Naive thymus-derived CD8-positive, alpha-beta T cell (primary cell): ENCODE measurements at regions not wholly inside any gene's neighbourhood (a gene's known extent, or its start where the extent isn't known, plus 50 kb on each side); places are given as distances from the start of the nearest gene placed in this dataset.

Source experiments
- ATAC-seq, 2 donors: fragments of 150-1000 bp; cut with Tn5 transposase in 1 of 2; sonication (Bioruptor Pico), chemical (Tn5 transposase) in 1 of 2; 1 replicate in 1 of 2; 2 replicates in 1 of 2; pipeline ENCODE4 v1.10.0; 2021; ENCODE audit warnings: mild to moderate bottlenecking in 2 of 2, moderate library complexity in 2 of 2
- POLR2A ChIA-PET: fragments of 350-600 bp; sonication (Branson Sonifier 250); formaldehyde crosslinking; loops from one replicate; lab custom pipeline; 2021; ENCODE audit warnings: antibody characterized with exemption; lab: Charles Lee
- DNase-seq, 10 donors: peaks; one replicate each; pipeline versions ENCODE4 v3.0.0 to v3.0.0-alpha.2; 2020 to 2022
- H3K27ac Mint-ChIP-seq, 10 donors: one replicate each; pipeline ENCODE4 v1.8.0; 2020 to 2022; ENCODE audit warnings: mild to moderate bottlenecking in 10 of 10, mixed read lengths in 10 of 10, moderate library complexity in 4 of 10, inconsistent platforms in 1 of 10
- H3K27me3 Mint-ChIP-seq, 5 donors: one replicate each; pipeline ENCODE4 v1.8.0; 2021 to 2022; ENCODE audit warnings: mixed read lengths in 5 of 5
- H3K36me3 Mint-ChIP-seq, 3 donors: one replicate each; pipeline ENCODE4 v1.8.0; 2020 to 2022; ENCODE audit warnings: mixed read lengths in 3 of 3, mild to moderate bottlenecking in 2 of 3, inconsistent platforms in 1 of 3
- H3K4me1 Mint-ChIP-seq, 4 donors: one replicate each; pipeline ENCODE4 v1.8.0; 2021 to 2022; ENCODE audit warnings: mixed read lengths in 4 of 4
- H3K4me3 Mint-ChIP-seq, 10 donors: one replicate each; pipeline ENCODE4 v1.8.0; 2020 to 2022; ENCODE audit warnings: mild to moderate bottlenecking in 10 of 10, mixed read lengths in 10 of 10, moderate library complexity in 6 of 10, inconsistent platforms in 1 of 10
- H3K9me3 Mint-ChIP-seq, 9 donors: one replicate each; pipeline ENCODE4 v1.8.0; 2020 to 2022; ENCODE audit warnings: mixed read lengths in 9 of 9, mild to moderate bottlenecking in 3 of 9, inconsistent platforms in 1 of 9, moderate library complexity in 1 of 9

DNA sequence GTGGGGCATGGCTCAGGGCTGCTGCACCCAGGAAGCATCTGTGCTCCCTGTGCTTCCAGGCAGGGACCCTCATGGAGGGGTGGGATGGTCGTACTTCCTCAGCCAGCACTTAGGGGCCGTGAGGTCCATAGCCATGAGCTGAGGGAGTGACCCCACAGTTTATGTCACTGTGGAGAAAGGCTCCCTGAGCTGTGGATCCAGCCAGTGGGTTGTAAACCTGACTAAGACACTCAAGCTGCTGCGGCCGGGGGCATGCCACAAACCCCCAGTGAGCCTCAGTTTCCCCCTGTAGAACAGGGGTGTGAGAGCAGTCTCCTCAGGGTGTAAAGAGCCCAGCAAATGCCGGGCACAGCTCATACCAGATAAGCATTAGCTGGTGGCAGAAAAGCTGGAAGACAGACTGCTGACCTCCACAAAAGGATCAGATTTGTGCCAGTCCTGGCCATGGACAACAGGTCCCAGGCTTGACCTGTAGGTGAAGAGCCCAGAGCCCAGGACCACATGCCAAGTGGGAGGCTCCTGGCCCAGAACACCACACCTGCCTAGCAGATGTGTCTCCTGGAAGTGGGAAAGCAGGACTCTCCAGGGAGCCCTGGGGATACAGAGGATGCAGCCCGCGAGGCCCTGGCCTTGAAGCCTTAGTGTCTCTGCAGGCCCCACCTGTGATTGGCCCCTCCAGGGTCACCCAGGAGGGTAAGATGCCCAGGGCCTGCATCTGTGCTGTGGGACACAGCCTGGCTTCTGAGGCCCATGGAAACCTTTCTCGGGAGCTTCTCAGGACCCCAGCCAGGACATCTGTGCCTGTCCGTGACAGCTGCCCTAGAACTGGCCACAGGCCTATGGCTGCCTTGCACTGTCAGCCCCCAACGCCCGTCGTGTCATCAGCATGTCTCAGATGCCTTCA, 78.1 kb upstream of the RET start:
- Mint-ChIP-seq H3K9me3 (no peaks in the 10 kb centered on the region), H3K4me1 (no peaks in the 10 kb centered on the region), H3K27me3 (peaks cover 0 to 3% (median 0%) of the 10 kb centered on the region in 5 donors), H3K4me3 (no peak overlapping the region), H3K36me3 (no peaks in the 10 kb centered on the region), H3K27ac (no peak overlapping the region)
- no peak for ATAC-seq
- POLR2A ChIA-PET: no interaction called here
- DNase-seq: no peak

DNA sequence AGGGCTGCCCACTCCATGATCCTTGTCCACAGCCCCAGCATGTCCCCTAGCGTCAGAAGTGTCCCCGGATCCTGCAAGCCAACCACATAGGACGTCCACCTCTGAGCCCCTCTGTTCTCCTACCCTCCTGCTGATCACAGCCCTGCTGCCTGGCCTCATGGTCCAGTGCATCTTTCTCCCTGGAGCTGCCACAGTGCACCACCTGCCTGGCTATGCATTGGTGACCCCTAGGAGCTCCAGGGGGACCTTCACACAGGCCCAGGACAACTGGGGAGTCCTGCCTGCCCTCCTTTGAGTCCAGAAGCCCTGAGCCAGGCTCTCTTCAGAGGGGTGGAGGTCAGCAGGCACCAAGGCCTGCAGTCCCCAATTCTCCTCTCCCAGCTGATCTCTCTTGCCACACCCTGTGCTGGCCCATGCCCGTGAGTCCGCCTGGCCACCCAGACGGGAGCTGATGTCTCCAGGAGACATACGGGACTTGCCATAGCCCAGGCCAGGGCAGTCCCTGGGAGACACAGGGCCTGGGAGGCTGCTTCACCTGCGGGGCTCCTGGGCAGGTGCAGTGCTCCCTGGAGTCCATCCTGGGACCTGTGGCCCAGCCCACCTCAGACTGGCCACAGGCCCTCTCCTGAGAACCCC, 77.4 kb upstream of the RET start:
- POLR2A ChIA-PET: no interaction called here
- ATAC-seq (no peak), DNase-seq (no peak)
- Mint-ChIP-seq H3K27me3 (peaks cover 0 to 3% (median 0%) of the 10 kb centered on the region in 5 donors), H3K27ac (peak overlapping the region in 1 of 10 donors; percentile 48), H3K4me1 (no peaks in the 10 kb centered on the region), H3K9me3 (no peaks in the 10 kb centered on the region), H3K36me3 (no peaks in the 10 kb centered on the region), H3K4me3 (no peak overlapping the region)

GRCh38 chr10:43000021-43000411, 76.9 kb upstream of the RET start:
- Mint-ChIP-seq H3K4me3 (no peak overlapping the region), H3K27me3 (peaks cover 0 to 3% (median 0%) of the 10 kb centered on the region in 5 donors), H3K27ac (no peak overlapping the region), H3K4me1 (no peaks in the 10 kb centered on the region), H3K36me3 (no peaks in the 10 kb centered on the region), H3K9me3 (no peaks in the 10 kb centered on the region)
- POLR2A ChIA-PET: no interaction called here
- ATAC-seq: no peak
- no peak for DNase-seq

DNA sequence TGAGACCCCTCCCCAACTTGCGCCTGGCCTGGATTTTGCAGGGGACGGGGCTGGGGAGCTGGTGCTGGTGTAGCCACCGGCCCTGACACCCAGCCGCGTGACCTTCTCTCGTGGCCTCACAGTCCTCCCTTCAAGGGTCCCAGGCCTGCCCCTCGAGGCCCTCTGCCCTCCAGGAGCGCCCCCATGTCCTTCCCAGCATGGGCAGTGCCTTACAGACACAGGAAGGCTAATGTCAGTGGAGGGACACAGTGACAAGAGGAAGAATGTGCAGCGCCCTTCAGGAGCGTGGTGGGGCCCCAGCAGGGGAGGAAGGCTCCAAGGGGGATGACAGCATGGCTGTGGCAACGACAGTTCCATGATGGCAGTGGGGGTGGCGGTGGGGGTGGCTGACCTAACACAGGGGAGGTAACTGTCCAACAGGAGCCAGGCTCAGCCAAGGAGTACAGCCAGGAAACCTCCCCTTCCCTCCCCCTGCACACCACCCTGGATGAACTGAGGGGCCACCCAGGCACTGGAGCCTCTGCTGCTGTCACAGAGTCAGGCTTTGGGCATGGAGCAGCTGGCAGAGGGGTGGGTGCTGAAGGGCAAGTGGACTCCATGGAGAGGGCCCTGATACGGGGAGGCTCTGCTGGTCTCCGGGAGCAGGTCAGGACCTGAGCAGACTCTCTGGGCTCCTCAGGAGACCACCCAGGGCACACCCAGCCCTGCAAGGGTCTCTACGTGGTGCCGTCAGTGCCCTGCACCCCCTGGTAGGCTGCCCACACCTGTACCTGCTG, 76.0 kb upstream of the RET start:
- ATAC-seq (no peak), DNase-seq (no peak)
- no peak overlapping the region for H3K27ac Mint-ChIP-seq

GRCh38 chr10:43001427-43001795, 75.5 kb upstream of the RET start:
- H3K4me1 Mint-ChIP-seq: no peaks in the 10 kb centered on the region
- H3K9me3 Mint-ChIP-seq: no peaks in the 10 kb centered on the region
- H3K4me3 Mint-ChIP-seq: no peak overlapping the region
- H3K36me3 Mint-ChIP-seq: no peaks in the 10 kb centered on the region
- H3K27me3 Mint-ChIP-seq: peaks cover 0 to 3% (median 0%) of the 10 kb centered on the region in 5 donors
- ATAC-seq (no peak), DNase-seq (no peak)
- H3K27ac Mint-ChIP-seq: no peak overlapping the region
- POLR2A ChIA-PET: no interaction called here

More for the DNA sequence above, 76.0 kb upstream of the RET start:
- no peaks in the 10 kb centered on the region for H3K4me1 Mint-ChIP-seq
- POLR2A ChIA-PET: no interaction called here
- no peaks in the 10 kb centered on the region for H3K36me3 Mint-ChIP-seq
- no peak overlapping the region for H3K4me3 Mint-ChIP-seq
- no peaks in the 10 kb centered on the region for H3K9me3 Mint-ChIP-seq
- H3K27me3 Mint-ChIP-seq: peaks cover 0 to 3% (median 0%) of the 10 kb centered on the region in 5 donors

DNA sequence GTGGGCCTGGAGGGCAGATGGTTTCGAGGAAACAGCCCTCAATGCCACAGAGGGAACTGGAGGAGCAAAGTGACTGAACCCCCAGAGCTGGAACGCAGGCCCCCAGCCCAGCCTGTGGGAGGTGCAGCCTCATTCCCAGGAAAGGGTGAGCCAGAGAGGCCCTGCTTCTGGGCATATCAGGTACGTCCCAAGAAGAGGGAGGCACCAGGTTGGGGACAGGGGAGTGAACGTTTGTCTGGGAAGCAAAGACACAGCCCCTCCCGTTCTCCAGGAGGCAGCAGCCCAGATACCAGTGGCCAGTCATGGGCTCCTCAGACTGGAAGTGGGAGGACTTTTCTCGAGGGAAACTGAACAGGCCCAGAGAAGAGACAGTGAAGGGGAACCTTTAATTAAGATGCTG, 74.3 kb upstream of the RET start:
- POLR2A ChIA-PET: no interaction called here
- Mint-ChIP-seq H3K36me3 (no peaks in the 10 kb centered on the region), H3K27ac (peak overlapping the region in 1 of 10 donors; percentile 21), H3K4me1 (no peaks in the 10 kb centered on the region), H3K4me3 (no peak overlapping the region), H3K27me3 (peaks cover 0 to 3% (median 0%) of the 10 kb centered on the region in 5 donors), H3K9me3 (no peaks in the 10 kb centered on the region)
- DNase-seq: no peak
- no peak for ATAC-seq

- H3K27me3 Mint-ChIP-seq: peaks cover 0 to 6% (median 0%) of the 10 kb centered on the region in 5 donors
- no peak overlapping the region for H3K27ac Mint-ChIP-seq
- DNase-seq (no peak), ATAC-seq (no peak)
- H3K9me3 Mint-ChIP-seq: peaks cover 0 to 8% (median 2%) of the 10 kb centered on the region in 9 donors
- H3K4me1 Mint-ChIP-seq: no peaks in the 10 kb centered on the region
- no peak overlapping the region for H3K4me3 Mint-ChIP-seq
- POLR2A ChIA-PET: no interaction called here
- H3K36me3 Mint-ChIP-seq: peaks cover 0 to 7% (median 6%) of the 10 kb centered on the region in 3 donors
Observed at GRCh38 chr10:43006490-43006889, 70.4 kb upstream of the RET start.

DNA sequence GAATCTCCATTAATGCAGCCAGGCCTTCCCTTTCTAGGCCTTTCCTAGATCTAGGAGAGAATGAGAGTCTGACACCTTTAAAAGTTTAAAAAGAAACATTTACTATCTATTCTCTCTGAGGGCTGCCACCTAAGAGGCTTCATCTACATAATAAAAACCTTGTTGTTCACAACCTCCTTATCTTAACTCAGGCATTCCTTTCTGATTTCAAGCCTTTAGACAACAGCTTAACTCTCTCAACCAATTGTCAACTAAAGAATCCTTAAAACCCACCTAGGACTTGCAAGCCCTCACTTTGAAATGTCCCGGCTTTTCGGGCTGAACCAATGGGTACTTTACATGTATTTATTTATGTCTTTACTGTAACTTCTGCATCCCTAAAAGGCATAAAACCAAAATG, 64.3 kb upstream of the RET start:
- Mint-ChIP-seq H3K27ac (no peak overlapping the region), H3K9me3 (peaks cover 0 to 13% (median 2%) of the 10 kb centered on the region in 9 donors), H3K4me3 (no peak overlapping the region), H3K4me1 (no peaks in the 10 kb centered on the region), H3K27me3 (peaks cover 0 to 3% (median 0%) of the 10 kb centered on the region in 5 donors), H3K36me3 (peaks cover 0 to 7% (median 6%) of the 10 kb centered on the region in 3 donors)
- ATAC-seq (no peak), DNase-seq (no peak)
- POLR2A ChIA-PET: no interaction called here

GRCh38 chr10:43013065-43013464, 63.8 kb upstream of the RET start:
- POLR2A ChIA-PET: no interaction called here
- H3K4me3 Mint-ChIP-seq: no peak overlapping the region
- no peak overlapping the region for H3K27ac Mint-ChIP-seq
- no peaks in the 10 kb centered on the region for H3K4me1 Mint-ChIP-seq
- no peak for DNase-seq
- no peak for ATAC-seq
- H3K36me3 Mint-ChIP-seq: peaks cover 0 to 7% (median 6%) of the 10 kb centered on the region in 3 donors
- peaks cover 0 to 13% (median 2%) of the 10 kb centered on the region in 9 donors for H3K9me3 Mint-ChIP-seq
- peaks cover 0 to 3% (median 0%) of the 10 kb centered on the region in 5 donors for H3K27me3 Mint-ChIP-seq

DNA sequence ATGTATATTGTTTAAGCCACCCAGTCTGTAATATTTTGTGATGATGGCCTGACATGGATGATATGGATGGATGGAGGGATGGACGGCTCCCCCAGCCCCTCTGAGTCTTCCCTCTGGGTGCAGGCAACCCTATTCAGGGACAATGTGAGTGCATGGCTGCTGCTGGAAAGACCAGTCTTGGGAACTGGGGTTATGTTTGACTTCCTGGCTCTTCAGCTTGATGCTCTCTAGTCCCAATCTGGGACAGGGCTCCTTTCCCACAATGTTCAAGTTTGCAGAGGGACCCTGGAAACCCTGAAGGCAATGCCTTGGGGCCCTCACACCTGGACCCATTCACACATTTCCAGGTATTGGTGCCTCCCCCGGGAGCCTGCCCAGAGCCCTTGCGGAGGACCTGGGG, 52.3 kb upstream of the RET start:
- POLR2A ChIA-PET: no interaction called here
- no peak for ATAC-seq
- peaks cover 0 to 14% (median 9%) of the 10 kb centered on the region in 5 donors for H3K27me3 Mint-ChIP-seq
- H3K4me1 Mint-ChIP-seq: no peaks in the 10 kb centered on the region
- H3K9me3 Mint-ChIP-seq: peaks cover 0 to 2% (median 0%) of the 10 kb centered on the region in 9 donors
- peaks cover 0 to 1% (median 0%) of the 10 kb centered on the region in 3 donors for H3K36me3 Mint-ChIP-seq
- no peak overlapping the region for H3K4me3 Mint-ChIP-seq
- DNase-seq: no peak
- no peak overlapping the region for H3K27ac Mint-ChIP-seq

DNA sequence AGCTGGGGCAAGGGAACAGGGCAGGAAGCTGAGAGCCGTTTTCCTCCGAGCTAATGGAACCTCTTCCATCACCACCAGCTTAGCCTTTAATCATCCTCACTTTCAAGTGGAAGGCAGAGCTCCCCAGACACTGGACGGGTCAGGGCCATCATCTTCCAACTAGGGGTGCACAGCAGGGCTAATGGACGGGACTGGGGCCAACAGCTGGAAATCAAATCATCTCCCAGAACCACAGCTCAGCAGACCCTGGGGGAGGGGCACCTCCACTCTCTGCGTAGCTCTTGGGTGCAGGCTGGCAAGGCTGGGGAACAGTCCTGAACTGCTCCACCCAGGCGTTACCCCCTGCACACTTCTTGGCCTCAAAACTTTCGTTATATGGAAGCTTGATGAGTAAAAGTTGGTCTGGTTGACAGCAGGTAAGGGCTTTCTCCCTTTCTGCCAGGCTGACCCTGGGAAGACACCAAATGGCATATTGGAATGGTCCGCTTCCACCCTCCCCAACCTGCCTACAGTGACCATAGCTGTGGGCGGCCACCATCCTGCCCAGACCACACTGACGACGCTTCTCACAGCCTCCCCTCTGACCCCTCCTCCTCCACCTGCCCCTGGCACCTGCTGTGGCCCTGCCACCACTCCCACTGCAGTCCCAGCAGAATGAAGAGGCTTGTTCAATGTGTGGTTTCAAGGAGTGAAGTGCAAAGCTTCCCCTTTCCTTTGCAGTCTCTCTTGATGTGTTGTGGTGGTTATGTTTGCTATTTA, 51.7 kb upstream of the RET start:
- Mint-ChIP-seq H3K4me1 (no peaks in the 10 kb centered on the region), H3K27me3 (peaks cover 0 to 14% (median 9%) of the 10 kb centered on the region in 5 donors), H3K36me3 (peaks cover 0 to 7% (median 0%) of the 10 kb centered on the region in 3 donors), H3K9me3 (peaks cover 0 to 5% (median 0%) of the 10 kb centered on the region in 9 donors), H3K27ac (no peak overlapping the region), H3K4me3 (no peak overlapping the region)
- POLR2A ChIA-PET: no interaction called here
- DNase-seq (no peak), ATAC-seq (no peak)
